ENCODE measurements at regions not wholly inside any gene's neighbourhood (a gene's known extent, or its start where the extent isn't known, plus 50 kb on each side); places are given as distances from the start of the nearest gene placed in this dataset.

DNA sequence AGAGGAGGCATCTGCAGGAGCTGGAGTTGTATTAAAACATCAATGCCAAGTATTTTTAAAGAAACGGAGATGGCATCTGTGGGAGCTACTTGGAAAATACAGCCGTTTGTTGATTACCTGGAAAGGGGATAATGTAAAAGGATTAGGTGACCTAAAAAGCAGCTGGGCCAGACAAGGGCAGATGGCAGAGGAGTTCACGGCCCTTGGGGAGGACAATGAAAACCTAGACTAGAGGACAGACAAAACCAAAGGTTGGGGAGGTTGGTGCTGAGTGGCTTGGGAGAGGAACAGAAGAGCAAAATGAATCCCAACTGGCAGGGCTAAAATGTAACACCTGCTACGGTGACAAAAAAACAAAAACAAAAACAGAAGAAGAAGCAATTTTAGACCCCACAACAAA, 260.5 kb upstream of the JARID2 start:
- no peak for TF ChIP-seq ZNF266 (tag by site-specific recombination; IDR thresholded peaks at IDR 0.05; ENCODE audit: low read depth)
- no peak for TF ChIP-seq ZNF223 (tag by site-specific recombination; IDR thresholded peaks at IDR 0.05)
- TF ChIP-seq, protein P1, sequence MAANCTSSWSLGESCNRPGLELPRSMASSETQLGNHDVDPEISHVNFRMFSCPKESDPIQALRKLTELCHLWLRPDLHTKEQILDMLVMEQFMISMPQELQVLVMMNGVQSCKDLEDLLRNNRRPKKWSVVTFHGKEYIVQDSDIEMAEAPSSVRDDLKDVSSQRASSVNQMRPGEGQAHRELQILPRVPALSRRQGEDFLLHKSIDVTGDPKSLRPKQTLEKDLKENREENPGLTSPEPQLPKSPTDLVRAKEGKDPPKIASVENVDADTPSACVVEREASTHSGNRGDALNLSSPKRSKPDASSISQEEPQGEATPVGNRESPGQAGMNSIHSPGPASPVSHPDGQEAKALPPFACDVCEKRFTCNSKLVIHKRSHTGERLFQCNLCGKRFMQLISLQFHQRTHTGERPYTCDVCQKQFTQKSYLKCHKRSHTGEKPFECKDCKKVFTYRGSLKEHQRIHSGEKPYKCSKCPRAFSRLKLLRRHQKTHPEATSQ (tag by site-specific recombination; IDR thresholded peaks at IDR 0.05): no peak
- TF ChIP-seq ZNF514 (tag by site-specific recombination; IDR thresholded peaks at IDR 0.05): no peak
- TF ChIP-seq ZNF830 (tag by site-specific recombination; IDR thresholded peaks at IDR 0.05; ENCODE audit: low read depth): no peak
- TF ChIP-seq ZNF701 (tag by site-specific recombination; IDR thresholded peaks at IDR 0.05): no peak
- TF ChIP-seq BCL11B (tag by site-specific recombination; IDR thresholded peaks at IDR 0.05; ENCODE audit: low read depth): no peak
- TF ChIP-seq ZNF16 (tag by site-specific recombination; IDR thresholded peaks at IDR 0.05; ENCODE audit: low read depth): no peak
- no peak for TF ChIP-seq GLI4 (tag by site-specific recombination; IDR thresholded peaks at IDR 0.05)
- TF ChIP-seq, protein P2, sequence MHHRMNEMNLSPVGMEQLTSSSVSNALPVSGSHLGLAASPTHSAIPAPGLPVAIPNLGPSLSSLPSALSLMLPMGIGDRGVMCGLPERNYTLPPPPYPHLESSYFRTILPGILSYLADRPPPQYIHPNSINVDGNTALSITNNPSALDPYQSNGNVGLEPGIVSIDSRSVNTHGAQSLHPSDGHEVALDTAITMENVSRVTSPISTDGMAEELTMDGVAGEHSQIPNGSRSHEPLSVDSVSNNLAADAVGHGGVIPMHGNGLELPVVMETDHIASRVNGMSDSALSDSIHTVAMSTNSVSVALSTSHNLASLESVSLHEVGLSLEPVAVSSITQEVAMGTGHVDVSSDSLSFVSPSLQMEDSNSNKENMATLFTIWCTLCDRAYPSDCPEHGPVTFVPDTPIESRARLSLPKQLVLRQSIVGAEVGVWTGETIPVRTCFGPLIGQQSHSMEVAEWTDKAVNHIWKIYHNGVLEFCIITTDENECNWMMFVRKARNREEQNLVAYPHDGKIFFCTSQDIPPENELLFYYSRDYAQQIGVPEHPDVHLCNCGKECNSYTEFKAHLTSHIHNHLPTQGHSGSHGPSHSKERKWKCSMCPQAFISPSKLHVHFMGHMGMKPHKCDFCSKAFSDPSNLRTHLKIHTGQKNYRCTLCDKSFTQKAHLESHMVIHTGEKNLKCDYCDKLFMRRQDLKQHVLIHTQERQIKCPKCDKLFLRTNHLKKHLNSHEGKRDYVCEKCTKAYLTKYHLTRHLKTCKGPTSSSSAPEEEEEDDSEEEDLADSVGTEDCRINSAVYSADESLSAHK (tag by site-specific recombination; IDR thresholded peaks at IDR 0.05): no peak
- no peak for TF ChIP-seq ZNF23 (tag by site-specific recombination; IDR thresholded peaks at IDR 0.05; ENCODE audit: borderline replicate concordance)
- no peak for TF ChIP-seq ZNF121 (tag by site-specific recombination; IDR thresholded peaks at IDR 0.05)
- TF ChIP-seq, protein P3, sequence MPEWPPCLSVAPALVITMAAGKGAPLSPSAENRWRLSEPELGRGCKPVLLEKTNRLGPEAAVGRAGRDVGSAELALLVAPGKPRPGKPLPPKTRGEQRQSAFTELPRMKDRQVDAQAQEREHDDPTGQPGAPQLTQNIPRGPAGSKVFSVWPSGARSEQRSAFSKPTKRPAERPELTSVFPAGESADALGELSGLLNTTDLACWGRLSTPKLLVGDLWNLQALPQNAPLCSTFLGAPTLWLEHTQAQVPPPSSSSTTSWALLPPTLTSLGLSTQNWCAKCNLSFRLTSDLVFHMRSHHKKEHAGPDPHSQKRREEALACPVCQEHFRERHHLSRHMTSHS (tag by site-specific recombination; IDR thresholded peaks at IDR 0.05): no peak
- no peak for TF ChIP-seq GLI2 (tag by site-specific recombination; IDR thresholded peaks at IDR 0.05; ENCODE audit: borderline replicate concordance, low read depth)
- TF ChIP-seq ZNF221 (tag by site-specific recombination; IDR thresholded peaks at IDR 0.05; ENCODE audit: borderline replicate concordance): no peak
- TF ChIP-seq ZNF677 (tag by site-specific recombination; IDR thresholded peaks at IDR 0.05): no peak
- TF ChIP-seq, protein P4, sequence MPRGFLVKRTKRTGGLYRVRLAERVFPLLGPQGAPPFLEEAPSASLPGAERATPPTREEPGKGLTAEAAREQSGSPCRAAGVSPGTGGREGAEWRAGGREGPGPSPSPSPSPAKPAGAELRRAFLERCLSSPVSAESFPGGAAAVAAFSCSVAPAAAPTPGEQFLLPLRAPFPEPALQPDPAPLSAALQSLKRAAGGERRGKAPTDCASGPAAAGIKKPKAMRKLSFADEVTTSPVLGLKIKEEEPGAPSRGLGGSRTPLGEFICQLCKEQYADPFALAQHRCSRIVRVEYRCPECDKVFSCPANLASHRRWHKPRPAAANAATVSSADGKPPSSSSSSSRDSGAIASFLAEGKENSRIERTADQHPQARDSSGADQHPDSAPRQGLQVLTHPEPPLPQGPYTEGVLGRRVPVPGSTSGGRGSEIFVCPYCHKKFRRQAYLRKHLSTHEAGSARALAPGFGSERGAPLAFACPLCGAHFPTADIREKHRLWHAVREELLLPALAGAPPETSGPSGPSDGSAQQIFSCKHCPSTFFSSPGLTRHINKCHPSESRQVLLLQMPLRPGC (tag by site-specific recombination; IDR thresholded peaks at IDR 0.05): no peak
- no peak for TF ChIP-seq ZNF529 (tag by site-specific recombination; IDR thresholded peaks at IDR 0.05; ENCODE audit: insufficient replicate concordance)
- TF ChIP-seq, protein P5, sequence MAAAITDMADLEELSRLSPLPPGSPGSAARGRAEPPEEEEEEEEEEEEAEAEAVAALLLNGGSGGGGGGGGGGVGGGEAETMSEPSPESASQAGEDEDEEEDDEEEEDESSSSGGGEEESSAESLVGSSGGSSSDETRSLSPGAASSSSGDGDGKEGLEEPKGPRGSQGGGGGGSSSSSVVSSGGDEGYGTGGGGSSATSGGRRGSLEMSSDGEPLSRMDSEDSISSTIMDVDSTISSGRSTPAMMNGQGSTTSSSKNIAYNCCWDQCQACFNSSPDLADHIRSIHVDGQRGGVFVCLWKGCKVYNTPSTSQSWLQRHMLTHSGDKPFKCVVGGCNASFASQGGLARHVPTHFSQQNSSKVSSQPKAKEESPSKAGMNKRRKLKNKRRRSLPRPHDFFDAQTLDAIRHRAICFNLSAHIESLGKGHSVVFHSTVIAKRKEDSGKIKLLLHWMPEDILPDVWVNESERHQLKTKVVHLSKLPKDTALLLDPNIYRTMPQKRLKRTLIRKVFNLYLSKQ (tag by site-specific recombination; IDR thresholded peaks at IDR 0.05; ENCODE audit: borderline replicate concordance): no peak
- Histone ChIP-seq H3K4me1 (ENCODE audit: control insufficient read depth, insufficient read depth, low read length) (peaks cover 7% of the 10 kb centered on the region), H3K36me3 (ENCODE audit: control insufficient read depth in 2 of 2, insufficient read depth in 1 of 2, low read length in 2 of 2) (no peaks in the 10 kb centered on the region), H3K27ac (ENCODE audit: extremely low read depth, low read depth, low read length) (no peak overlapping the region; the same call in 1 of the 2 replicates), H3K4me3 (ENCODE audit: low read depth, low read length) (no peak overlapping the region), H3K9me3 (ENCODE audit: control insufficient read depth, insufficient read depth, low read depth, low read length) (no peaks in the 10 kb centered on the region)
- ChIA-PET CTCF (interaction anchor here (0.6 kb wide), 1 partner anchor 456 kb away, joined by 3 read pairs; no protein-coding TSS in a partner anchor), POLR2A (interaction anchor here (0.6 kb wide), 1 partner anchor 41 kb away, joined by 3 read pairs; no protein-coding TSS in a partner anchor)
